ENCODE measurements at regions not wholly inside any gene's neighbourhood (a gene's known extent, or its start where the extent isn't known, plus 50 kb on each side); places are given as distances from the start of the nearest gene placed in this dataset.

DNA sequence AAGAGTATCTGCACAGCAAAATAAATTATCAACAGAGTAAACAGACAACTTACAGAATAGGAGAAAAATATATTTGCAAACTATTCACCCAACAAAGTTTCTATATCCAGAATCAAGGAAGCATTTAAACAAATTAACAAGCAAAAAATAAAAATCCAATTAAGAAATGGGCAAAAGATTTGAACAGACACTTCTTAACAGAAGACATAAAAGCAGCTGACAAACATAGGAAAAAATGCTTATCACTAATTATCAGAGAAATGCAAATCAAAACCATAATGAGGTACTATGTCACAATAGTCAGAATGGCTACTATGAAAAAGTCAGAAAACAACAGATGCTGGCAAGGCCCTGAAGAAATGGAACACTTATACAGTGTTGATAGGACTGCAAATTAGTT, 434.2 kb upstream of the ADGRB3 start:
- TF ChIP-seq BRCA1 (IDR thresholded peaks at IDR 0.05; ENCODE audit: low read depth, low read length) = no peak
- no peak for TF ChIP-seq JUND (IDR thresholded peaks at IDR 0.05; ENCODE audit: low read length)
- no peak for TF ChIP-seq YY1 (IDR thresholded peaks at IDR 0.05; ENCODE audit: low read depth, low read length)
- TF ChIP-seq, protein P1, sequence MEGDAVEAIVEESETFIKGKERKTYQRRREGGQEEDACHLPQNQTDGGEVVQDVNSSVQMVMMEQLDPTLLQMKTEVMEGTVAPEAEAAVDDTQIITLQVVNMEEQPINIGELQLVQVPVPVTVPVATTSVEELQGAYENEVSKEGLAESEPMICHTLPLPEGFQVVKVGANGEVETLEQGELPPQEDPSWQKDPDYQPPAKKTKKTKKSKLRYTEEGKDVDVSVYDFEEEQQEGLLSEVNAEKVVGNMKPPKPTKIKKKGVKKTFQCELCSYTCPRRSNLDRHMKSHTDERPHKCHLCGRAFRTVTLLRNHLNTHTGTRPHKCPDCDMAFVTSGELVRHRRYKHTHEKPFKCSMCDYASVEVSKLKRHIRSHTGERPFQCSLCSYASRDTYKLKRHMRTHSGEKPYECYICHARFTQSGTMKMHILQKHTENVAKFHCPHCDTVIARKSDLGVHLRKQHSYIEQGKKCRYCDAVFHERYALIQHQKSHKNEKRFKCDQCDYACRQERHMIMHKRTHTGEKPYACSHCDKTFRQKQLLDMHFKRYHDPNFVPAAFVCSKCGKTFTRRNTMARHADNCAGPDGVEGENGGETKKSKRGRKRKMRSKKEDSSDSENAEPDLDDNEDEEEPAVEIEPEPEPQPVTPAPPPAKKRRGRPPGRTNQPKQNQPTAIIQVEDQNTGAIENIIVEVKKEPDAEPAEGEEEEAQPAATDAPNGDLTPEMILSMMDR (IDR thresholded peaks at IDR 0.05; ENCODE audit: control extremely low read depth in 1 of 3, insufficient read depth in 1 of 3, low read depth in 1 of 3, low read length in 3 of 3) = no peak
- TF ChIP-seq POLR2A (IDR thresholded peaks at IDR 0.05; ENCODE audit: control extremely low read depth in 1 of 2, low read depth in 2 of 2, low read length in 2 of 2) = no peak
- TF ChIP-seq RNF2 (IDR thresholded peaks at IDR 0.05; ENCODE audit: borderline replicate concordance, low read depth, low read length, missing control alignments, poor library complexity, severe bottlenecking) = no peak
- no peak for TF ChIP-seq POLR2AphosphoS5 (IDR thresholded peaks at IDR 0.05; ENCODE audit: low read depth, low read length)
- TF ChIP-seq EZH2 (IDR thresholded peaks at IDR 0.05; ENCODE audit: low read depth, low read length, severe bottlenecking) = no peak
- TF ChIP-seq GABPA (IDR thresholded peaks at IDR 0.05; ENCODE audit: borderline replicate concordance, insufficient read depth, low read length) = no peak
- TF ChIP-seq, protein P2, sequence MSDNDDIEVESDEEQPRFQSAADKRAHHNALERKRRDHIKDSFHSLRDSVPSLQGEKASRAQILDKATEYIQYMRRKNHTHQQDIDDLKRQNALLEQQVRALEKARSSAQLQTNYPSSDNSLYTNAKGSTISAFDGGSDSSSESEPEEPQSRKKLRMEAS (IDR thresholded peaks at IDR 0.05) = no peak
- TF ChIP-seq KDM5A (IDR thresholded peaks at IDR 0.05; ENCODE audit: low read length) = no peak
- no peak for TF ChIP-seq MAFK (IDR thresholded peaks at IDR 0.05; ENCODE audit: low read depth, low read length)

All from H1 (cell line).